DOHH2 (cell line): ENCODE measurements at regions not wholly inside any gene's neighbourhood (a gene's known extent, or its start where the extent isn't known, plus 50 kb on each side); places are given as distances from the start of the nearest gene placed in this dataset.

Experiments
- H3F3A ChIP-seq: fragments of 200-600 bp; sonication (generic), shearing (Covaris generic); 2 replicates; pipeline ENCODE4 v1.6.0; 2016; ENCODE audit warnings: antibody characterized with exemption, mild to moderate bottlenecking; ENCODE audit not compliant: control insufficient read depth, insufficient read depth
- H3K27ac ChIP-seq: fragments of 200-600 bp; sonication (generic); 2 replicates; pipeline ENCODE4 v1.5.1; 2014; ENCODE audit warnings: low read depth, mild to moderate bottlenecking, low read length, moderate library complexity
- H3K27me3 ChIP-seq: fragments of 200-600 bp; sonication (generic); 2 replicates; pipeline ENCODE4 v1.6.1; 2014; ENCODE audit warnings: mild to moderate bottlenecking, low read length, mixed read lengths; ENCODE audit not compliant: control insufficient read depth
- H3K36me3 ChIP-seq: fragments of 200-600 bp; sonication (generic); 2 replicates; pipeline ENCODE4 v1.6.1; 2014; ENCODE audit warnings: mild to moderate bottlenecking, low read length, moderate library complexity, mixed read lengths; ENCODE audit not compliant: control insufficient read depth
- H3K4me1 ChIP-seq: fragments of 200-600 bp; sonication (generic); 2 replicates; pipeline ENCODE4 v1.6.1; 2014; ENCODE audit warnings: mild to moderate bottlenecking, low read length, mixed read lengths; ENCODE audit not compliant: control insufficient read depth
- H3K4me2 ChIP-seq: fragments of 200-600 bp; sonication (generic); 2 replicates; pipeline ENCODE4 v1.6.0; 2014; ENCODE audit warnings: mild to moderate bottlenecking, low read length, moderate library complexity
- H3K4me3 ChIP-seq: fragments of 200-600 bp; sonication (generic); 2 replicates; pipeline ENCODE4 v1.5.1; 2014; ENCODE audit warnings: mild to moderate bottlenecking, low read length, mixed read lengths
- H3K79me2 ChIP-seq: fragments of 200-600 bp; sonication (generic); 2 replicates; pipeline ENCODE4 v1.6.1; 2014; ENCODE audit warnings: mild to moderate bottlenecking, low read length, mixed read lengths; ENCODE audit not compliant: control insufficient read depth
- H3K9me2 ChIP-seq: fragments of 200-600 bp; sonication (generic); replicated peaks from 2 replicates; pipeline ENCODE4 v1.6.1; 2014; ENCODE audit warnings: mild to moderate bottlenecking, low read length, mixed read lengths; ENCODE audit not compliant: control insufficient read depth
- H3K9me3 ChIP-seq: fragments of 200-600 bp; sonication (generic); 2 replicates; pipeline ENCODE4 v1.6.1; 2014; ENCODE audit warnings: antibody characterized with exemption, low read length, mixed read lengths; ENCODE audit not compliant: control insufficient read depth, insufficient read depth
- H4K20me1 ChIP-seq: fragments of 200-600 bp; sonication (generic); 2 replicates; pipeline ENCODE4 v1.6.0; 2014; ENCODE audit warnings: low read depth, mild to moderate bottlenecking, antibody characterized with exemption, low read length, moderate library complexity; ENCODE audit not compliant: control insufficient read depth, insufficient read depth
- EZH2phosphoT487 ChIP-seq: fragments of 200-600 bp; sonication (generic); IDR thresholded peaks from 2 replicates; pipeline ENCODE4 v1.6.1; 2017; ENCODE audit warnings: borderline replicate concordance, mild to moderate bottlenecking, antibody characterized with exemption, low read length, moderate library complexity, mixed read lengths
- TF ChIP-seq, protein P1 (sequence below): fragments of 200-600 bp; sonication (generic); IDR thresholded peaks from one replicate; pipeline ENCODE4 v1.5.1; 2014; ENCODE audit warnings: antibody characterized with exemption, mild to moderate bottlenecking, low read depth, low read length; ENCODE audit not compliant: poor library complexity, severe bottlenecking

- Histone ChIP-seq H3K4me3 (no peak overlapping the region), H3K36me3 (no peaks in the 10 kb centered on the region), H3K4me2 (no peak overlapping the region), H3K4me1 (no peaks in the 10 kb centered on the region), H3K79me2 (no peaks in the 10 kb centered on the region), H3K27ac (no peak overlapping the region), H3K27me3 (no peaks in the 10 kb centered on the region), H3K9me3 (no peaks in the 10 kb centered on the region), H4K20me1 (no peaks in the 10 kb centered on the region), H3K9me2 (no peaks in the 10 kb centered on the region), H3F3A (no peaks in the 10 kb centered on the region)
- TF ChIP-seq, protein P1, sequence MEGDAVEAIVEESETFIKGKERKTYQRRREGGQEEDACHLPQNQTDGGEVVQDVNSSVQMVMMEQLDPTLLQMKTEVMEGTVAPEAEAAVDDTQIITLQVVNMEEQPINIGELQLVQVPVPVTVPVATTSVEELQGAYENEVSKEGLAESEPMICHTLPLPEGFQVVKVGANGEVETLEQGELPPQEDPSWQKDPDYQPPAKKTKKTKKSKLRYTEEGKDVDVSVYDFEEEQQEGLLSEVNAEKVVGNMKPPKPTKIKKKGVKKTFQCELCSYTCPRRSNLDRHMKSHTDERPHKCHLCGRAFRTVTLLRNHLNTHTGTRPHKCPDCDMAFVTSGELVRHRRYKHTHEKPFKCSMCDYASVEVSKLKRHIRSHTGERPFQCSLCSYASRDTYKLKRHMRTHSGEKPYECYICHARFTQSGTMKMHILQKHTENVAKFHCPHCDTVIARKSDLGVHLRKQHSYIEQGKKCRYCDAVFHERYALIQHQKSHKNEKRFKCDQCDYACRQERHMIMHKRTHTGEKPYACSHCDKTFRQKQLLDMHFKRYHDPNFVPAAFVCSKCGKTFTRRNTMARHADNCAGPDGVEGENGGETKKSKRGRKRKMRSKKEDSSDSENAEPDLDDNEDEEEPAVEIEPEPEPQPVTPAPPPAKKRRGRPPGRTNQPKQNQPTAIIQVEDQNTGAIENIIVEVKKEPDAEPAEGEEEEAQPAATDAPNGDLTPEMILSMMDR, result no peak
- TF ChIP-seq EZH2phosphoT487, result no peak
Observed at GRCh38 chr3:76178412-76178811, 393.1 kb upstream of the ZNF717 start.

DNA sequence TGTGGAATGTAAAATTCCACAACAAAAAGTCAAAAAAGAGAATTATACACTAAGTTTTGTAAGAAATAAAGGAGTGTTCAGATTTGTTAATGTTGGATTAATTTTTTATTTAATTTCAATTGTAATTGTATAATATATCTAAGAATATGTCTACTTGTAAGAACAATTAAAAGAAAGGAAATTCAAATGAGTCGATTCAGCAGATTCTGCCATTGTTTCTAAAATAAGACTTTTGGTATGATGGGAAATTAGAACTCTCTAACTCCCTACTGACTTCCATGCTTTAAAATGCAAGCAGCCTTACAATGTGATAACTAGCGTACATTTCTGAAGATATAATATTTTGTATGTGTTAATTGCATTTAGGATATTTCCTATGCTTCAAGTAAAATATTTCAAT is 395.9 kb upstream of the ZNF717 start:
- H3K79me2 ChIP-seq, result no peaks in the 10 kb centered on the region
- H4K20me1 ChIP-seq, result no peaks in the 10 kb centered on the region
- H3K9me3 ChIP-seq, result no peaks in the 10 kb centered on the region

GRCh38 chr3:76198086-76198485 is 412.7 kb upstream of the ZNF717 start:
- Histone ChIP-seq H3F3A (no peaks in the 10 kb centered on the region), H3K79me2 (no peaks in the 10 kb centered on the region), H3K27ac (no peak overlapping the region), H3K27me3 (no peaks in the 10 kb centered on the region), H3K4me3 (no peak overlapping the region), H4K20me1 (no peaks in the 10 kb centered on the region), H3K9me3 (no peaks in the 10 kb centered on the region), H3K36me3 (no peaks in the 10 kb centered on the region), H3K4me1 (no peaks in the 10 kb centered on the region), H3K4me2 (no peak overlapping the region), H3K9me2 (no peaks in the 10 kb centered on the region)
- no peak for TF ChIP-seq EZH2phosphoT487
- TF ChIP-seq, protein P1, result no peak

More for the DNA sequence above, 395.9 kb upstream of the ZNF717 start:
- Histone ChIP-seq H3K27me3 (no peaks in the 10 kb centered on the region), H3K4me1 (no peaks in the 10 kb centered on the region), H3K4me2 (no peak overlapping the region), H3F3A (no peaks in the 10 kb centered on the region), H3K27ac (no peak overlapping the region), H3K4me3 (no peak overlapping the region), H3K9me2 (no peaks in the 10 kb centered on the region), H3K36me3 (no peaks in the 10 kb centered on the region)
- TF ChIP-seq, protein P1, result no peak
- TF ChIP-seq EZH2phosphoT487, result no peak

- TF ChIP-seq EZH2phosphoT487, result no peak
- TF ChIP-seq, protein P1, result no peak
- Histone ChIP-seq H3F3A (no peaks in the 10 kb centered on the region), H3K79me2 (no peaks in the 10 kb centered on the region), H3K9me3 (no peaks in the 10 kb centered on the region), H4K20me1 (no peaks in the 10 kb centered on the region), H3K4me1 (no peaks in the 10 kb centered on the region), H3K4me2 (no peak overlapping the region), H3K4me3 (no peak overlapping the region), H3K9me2 (no peaks in the 10 kb centered on the region), H3K27me3 (no peaks in the 10 kb centered on the region), H3K27ac (no peak overlapping the region), H3K36me3 (no peaks in the 10 kb centered on the region)
Observed at GRCh38 chr3:76199382-76199781, 414.0 kb upstream of the ZNF717 start.
